Cerebellar cortex (tissue), 1 donor: ENCODE measurements at regions not wholly inside any gene's neighbourhood (a gene's known extent, or its start where the extent isn't known, plus 50 kb on each side); places are given as distances from the start of the nearest gene placed in this dataset.

Experiments
- DNase-seq: peaks from one replicate; pipeline ENCODE4 v3.0.0-alpha.2; 2015; ENCODE audit warnings: low spot score

GRCh38 chr20:20933142-20933958 lies 172.8 kb downstream of the LINC00237 start:
- DNase-seq = no peak

GRCh38 chr20:20932156-20932555 lies 174.0 kb downstream of the LINC00237 start:
- DNase-seq = no peak

DNA sequence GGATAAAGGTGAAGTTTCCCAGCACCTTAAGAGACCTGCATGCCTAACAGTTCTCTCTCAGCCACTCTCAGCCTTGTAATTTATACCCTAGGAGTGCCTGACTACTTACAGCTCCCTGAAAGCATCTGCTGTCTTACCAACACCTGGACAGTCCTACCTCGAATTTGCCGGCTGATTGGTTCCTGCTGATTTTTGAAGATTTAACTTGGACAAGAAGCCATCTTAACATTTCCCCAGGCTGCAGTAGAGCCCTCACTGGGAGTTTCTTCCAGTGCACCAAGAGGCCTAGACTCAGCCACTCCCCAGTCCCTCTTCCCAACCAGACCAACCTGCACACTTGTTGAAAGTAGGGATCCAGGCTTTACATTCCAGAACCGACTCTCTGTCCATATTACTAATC lies 174.5 kb downstream of the LINC00237 start:
- DNase-seq = no peak

- DNase-seq = no peak
Observed at GRCh38 chr20:20931024-20931423, 175.1 kb downstream of the LINC00237 start.

DNA sequence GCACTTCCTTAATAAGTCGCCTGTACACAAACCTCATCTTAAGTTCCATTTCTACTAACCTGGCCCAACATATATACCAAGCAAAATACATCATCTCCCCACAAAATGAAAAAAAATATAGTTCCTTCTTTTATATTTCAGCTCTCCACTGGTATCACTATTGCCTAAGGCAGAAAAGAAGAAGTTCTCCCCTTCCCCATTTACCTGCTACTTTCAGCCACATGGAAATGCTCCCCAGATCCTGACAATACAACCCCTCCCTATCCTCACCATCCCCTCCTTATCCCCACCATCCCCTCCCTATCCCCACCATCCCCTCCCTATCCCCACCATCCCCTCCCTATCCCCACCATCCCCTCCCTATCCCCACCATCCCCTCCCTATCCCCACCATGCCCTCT lies 175.7 kb downstream of the LINC00237 start:
- DNase-seq = no peak

DNA sequence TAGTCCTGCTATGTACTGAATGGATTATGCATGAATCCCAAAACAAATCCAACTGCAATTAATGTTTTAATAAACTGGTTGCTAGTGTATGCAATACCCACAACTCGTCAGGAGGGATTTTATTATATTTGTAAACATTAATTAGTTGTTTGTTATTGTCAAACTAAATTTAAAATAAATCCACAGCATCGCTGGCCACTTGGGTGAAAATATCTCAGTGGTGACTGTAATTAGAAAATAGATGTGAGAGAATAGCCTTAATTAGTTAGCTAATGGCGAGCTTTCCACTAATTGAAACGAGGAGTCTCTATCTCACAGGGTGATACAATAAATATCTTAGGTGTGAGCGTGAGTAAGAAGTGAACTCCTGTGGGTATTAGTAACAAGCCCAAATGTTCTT lies 176.8 kb downstream of the LINC00237 start:
- DNase-seq = no peak

- no peak for DNase-seq
Observed at GRCh38 chr20:20926222-20926905, 179.8 kb downstream of the LINC00237 start.

DNA sequence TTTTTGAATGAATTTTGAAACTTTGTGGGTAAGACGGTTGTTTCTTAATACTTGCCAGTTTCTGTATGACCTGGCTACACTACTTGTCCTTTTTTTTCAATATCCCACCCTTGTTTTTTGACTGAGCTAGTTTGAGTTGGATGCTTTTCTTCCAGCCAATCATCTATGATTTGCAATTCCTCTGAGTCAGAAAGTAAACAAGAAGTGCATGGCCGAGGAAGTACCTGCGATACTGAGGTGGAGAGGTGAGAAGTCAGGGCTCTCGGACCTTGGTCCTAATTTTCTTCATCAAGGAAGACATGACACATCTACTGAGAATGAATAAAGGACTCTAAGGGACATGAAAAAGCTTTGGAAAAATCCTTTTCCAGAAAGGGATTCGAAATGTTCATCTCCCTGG lies 185.7 kb downstream of the LINC00237 start:
- no peak for DNase-seq

GRCh38 chr20:20915844-20916243 lies 190.3 kb downstream of the LINC00237 start:
- DNase-seq = no peak

GRCh38 chr20:20904501-20904831 lies 192.0 kb upstream of the RALGAPA2 start:
- no peak for DNase-seq

- no peak for DNase-seq
Observed at GRCh38 chr20:20903773-20904500, 191.5 kb upstream of the RALGAPA2 start.

- DNase-seq = no peak
Observed at GRCh38 chr20:20897922-20898321, 185.5 kb upstream of the RALGAPA2 start.

GRCh38 chr20:20897145-20897544 lies 184.7 kb upstream of the RALGAPA2 start:
- no peak for DNase-seq

DNA sequence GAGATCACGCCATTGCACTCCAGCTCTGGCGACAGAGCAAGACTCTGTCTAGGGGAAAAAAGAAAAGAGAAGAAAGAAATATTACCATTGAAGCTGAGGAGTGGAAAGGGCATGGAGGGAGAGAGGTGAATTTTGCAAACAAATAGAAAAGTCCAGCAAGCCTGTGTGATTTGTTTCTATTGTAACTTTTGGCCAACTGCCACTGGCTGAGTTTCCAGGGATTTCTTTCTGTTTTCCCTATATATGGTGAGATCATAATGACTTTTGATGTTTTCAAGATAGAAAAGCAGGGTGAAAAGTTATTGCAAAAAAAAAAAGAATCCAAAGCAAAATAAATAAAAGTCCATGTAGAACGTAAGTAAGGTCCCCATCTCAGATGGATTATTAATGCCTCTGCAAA lies 184.2 kb upstream of the RALGAPA2 start:
- no peak for DNase-seq

- DNase-seq = no peak
Observed at GRCh38 chr20:20895537-20895936, 183.1 kb upstream of the RALGAPA2 start.

- peak; percentile 1 for DNase-seq
Observed at GRCh38 chr20:20894753-20895152, 182.3 kb upstream of the RALGAPA2 start.

DNA sequence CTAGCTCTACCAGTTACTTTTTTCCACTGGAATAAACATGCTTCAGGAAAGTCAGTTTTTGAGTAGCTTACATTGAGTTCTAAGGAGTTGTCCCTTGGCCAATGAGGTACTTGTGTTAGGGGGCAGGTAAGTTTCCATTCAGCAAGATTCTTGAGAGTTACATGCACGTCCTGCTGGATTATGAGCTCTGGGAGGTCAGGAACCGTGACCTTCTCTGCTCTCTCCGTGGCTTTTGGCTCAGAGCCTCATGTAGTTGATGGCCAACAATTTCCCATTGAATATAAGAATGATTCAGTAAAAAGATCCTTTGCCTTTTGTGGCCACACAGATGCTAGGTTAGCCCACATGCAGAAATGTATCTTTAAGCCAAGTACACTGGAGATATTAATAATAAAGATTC lies 181.8 kb upstream of the RALGAPA2 start:
- DNase-seq = no peak

GRCh38 chr20:20892328-20892727 lies 179.9 kb upstream of the RALGAPA2 start:
- DNase-seq = no peak

- DNase-seq = no peak
Observed at GRCh38 chr20:20890751-20891150, 178.3 kb upstream of the RALGAPA2 start.

- DNase-seq = no peak
Observed at GRCh38 chr20:20888936-20889335, 176.5 kb upstream of the RALGAPA2 start.

GRCh38 chr20:20888266-20888656 lies 175.8 kb upstream of the RALGAPA2 start:
- DNase-seq = no peak

DNA sequence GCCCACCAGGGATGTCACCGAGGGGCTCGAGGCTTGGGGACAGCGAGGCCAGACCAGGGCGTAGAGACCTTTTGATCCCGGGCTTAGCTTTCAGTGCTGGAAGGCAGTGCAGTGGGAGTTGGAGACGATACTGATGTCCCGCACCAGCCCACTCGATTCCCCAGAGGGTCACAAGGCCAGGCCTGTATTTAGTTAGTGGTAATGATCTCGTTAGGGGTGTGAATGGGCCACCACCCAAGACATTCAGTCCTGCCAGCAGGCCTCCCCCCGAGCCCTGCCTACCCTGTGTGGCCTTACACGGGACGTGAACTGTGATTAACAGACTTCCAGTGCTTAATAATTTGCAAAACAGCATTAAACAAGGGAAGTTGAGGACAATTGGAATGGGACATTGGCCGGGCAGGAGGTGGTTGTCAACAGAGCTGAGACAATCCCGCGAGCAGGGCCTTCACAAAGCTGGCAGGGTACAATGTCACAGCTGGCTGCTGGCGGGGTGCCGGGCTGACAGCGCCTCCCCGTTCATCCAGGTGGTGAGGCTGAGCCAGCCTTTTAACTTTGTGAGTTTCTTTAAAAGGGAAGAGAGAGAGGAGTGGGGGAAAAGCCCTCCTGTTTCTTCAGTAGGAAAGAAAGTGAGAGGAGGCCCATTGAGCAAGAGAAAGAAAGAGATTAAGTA lies 175.3 kb upstream of the RALGAPA2 start:
- no peak for DNase-seq

GRCh38 chr20:20881808-20882207 lies 169.4 kb upstream of the RALGAPA2 start:
- no peak for DNase-seq
